GM12878 (cell line): ENCODE measurements at regions not wholly inside any gene's neighbourhood (a gene's known extent, or its start where the extent isn't known, plus 50 kb on each side); places are given as distances from the start of the nearest gene placed in this dataset.

ENCODE experiments used
- ATAC-seq: fragments of 200-7000 bp; cut with Tn5 transposase; 3 replicates; pipeline ENCODE4 v1.9.1; 2020; ENCODE audit warnings: mild to moderate bottlenecking, moderate library complexity
- BruUV-seq: library from RNA; stranded (reverse); fragments of 400-500 nt; replicated peaks from 2 replicates; lab custom pipeline; 2021; lab: Mats Ljungman, UMichigan
- CTCF ChIA-PET: fragments of 300-600 bp; sonication (Branson Sonifier 250); formaldehyde crosslinking; extraction: SDS; loops from one replicate; lab custom pipeline; 2021; ENCODE audit warnings: inconsistent platforms; lab: Yijun Ruan, JAX
- POLR2A ChIA-PET: fragments of 350-600 bp; formaldehyde crosslinking; extraction: SDS; loops from one replicate; lab custom pipeline; 2021; ENCODE audit warnings: inconsistent platforms; lab: Charles Lee
- RAD21 ChIA-PET: fragments of 300-600 bp; sonication (Branson Sonifier 250); formaldehyde crosslinking; loops from one replicate; lab custom pipeline; 2023; ENCODE audit warnings: antibody characterized with exemption; ENCODE audit not compliant: unreplicated experiment; lab: Charles Lee
- SMC1A ChIA-PET: fragments of 300-600 bp; sonication (Branson Sonifier 250); formaldehyde crosslinking; loops from one replicate; lab custom pipeline; 2023; ENCODE audit not compliant: unreplicated experiment, uncharacterized antibody; lab: Charles Lee
- DNase-seq: peaks from one replicate; pipeline ENCODE4 v3.0.0-alpha.2; 2011; ENCODE audit warnings: low read depth, low spot score
- FAIRE-seq: peaks from 3 replicates; lab custom pipeline; 2011; peaks lifted over from hg19 to GRCh38; lab: Jason Lieb, UNC
- H2AFZ ChIP-seq: 2 replicates; pipeline ENCODE4 v1.6.0; 2011; ENCODE audit warnings: low read depth, low read length, control low read depth; ENCODE audit not compliant: control insufficient read depth
- H3K27ac ChIP-seq: 2 replicates; pipeline ENCODE4 v1.5.1; 2011; ENCODE audit warnings: control low read depth; ENCODE audit not compliant: control insufficient read depth, insufficient read depth
- H3K27me3 ChIP-seq, 2 experiments: replicated peaks in 1 of 2; 2 replicates each; pipeline versions ENCODE4 v1.6.0 to v1.6.1; 2011; ENCODE audit warnings: low read length in 1 of 2; ENCODE audit not compliant: control insufficient read depth in 2 of 2, insufficient read depth in 2 of 2
- H3K36me3 ChIP-seq, 2 experiments: 2 replicates each; pipeline ENCODE4 v1.5.1; 2011; ENCODE audit warnings: low read length in 1 of 2; ENCODE audit not compliant: control insufficient read depth in 2 of 2, insufficient read depth in 2 of 2
- H3K4me1 ChIP-seq: 2 replicates; pipeline ENCODE4 v1.6.1; 2011; ENCODE audit warnings: mild to moderate bottlenecking, low read length, moderate library complexity, mixed read lengths; ENCODE audit not compliant: control insufficient read depth, insufficient read depth
- H3K4me2 ChIP-seq: 2 replicates; pipeline ENCODE4 v1.6.0; 2011; ENCODE audit warnings: control low read depth; ENCODE audit not compliant: control insufficient read depth, insufficient read depth
- H3K4me3 ChIP-seq: fragments of 200-600 bp; sonication (generic); 2 replicates; pipeline ENCODE4 v1.5.1; 2016
- H3K79me2 ChIP-seq: 2 replicates; pipeline ENCODE4 v1.6.0; 2011; ENCODE audit warnings: low read length; ENCODE audit not compliant: control insufficient read depth, insufficient read depth
- H3K9ac ChIP-seq: 2 replicates; pipeline ENCODE4 v1.8.0; 2011; ENCODE audit warnings: low read length, control low read depth, mixed read lengths; ENCODE audit not compliant: control insufficient read depth, insufficient read depth
- H3K9me3 ChIP-seq: replicated peaks from 3 replicates; pipeline ENCODE4 v1.5.1; 2011; ENCODE audit warnings: mild to moderate bottlenecking, low read length; ENCODE audit not compliant: control insufficient read depth, insufficient read depth
- H4K20me1 ChIP-seq: 2 replicates; pipeline ENCODE4 v1.6.0; 2011; ENCODE audit not compliant: control insufficient read depth, insufficient read depth
- ATF7 ChIP-seq: fragments of 450-650 bp; IDR thresholded peaks from 2 replicates; pipeline ENCODE4 v1.6.1; 2016; ENCODE audit warnings: low read depth, mild to moderate bottlenecking
- CREB1 ChIP-seq: IDR thresholded peaks from 2 replicates; pipeline ENCODE4 v1.6.1; 2012; ENCODE audit warnings: low read depth, mild to moderate bottlenecking, inconsistent platforms
- EGR1 ChIP-seq, 2 experiments: IDR thresholded peaks; 1 replicate in 1 of 2; 2 replicates in 1 of 2; pipeline ENCODE4 v1.6.1; 2011 to 2012; ENCODE audit warnings: low read depth in 2 of 2, low read length in 2 of 2, borderline replicate concordance in 1 of 2, mild to moderate bottlenecking in 1 of 2, moderate library complexity in 1 of 2
- FOS ChIP-seq: IDR thresholded peaks from 3 replicates; pipeline ENCODE4 v1.6.1; 2011; ENCODE audit warnings: borderline replicate concordance; ENCODE audit not compliant: insufficient read length; ENCODE audit errors: extremely low read depth
- NR2C2 ChIP-seq: IDR thresholded peaks from 2 replicates; pipeline ENCODE4 v1.6.1; 2011; ENCODE audit warnings: borderline replicate concordance, low read depth; ENCODE audit not compliant: control insufficient read depth, insufficient read length
- PAX5 ChIP-seq: IDR thresholded peaks from 2 replicates; pipeline ENCODE4 v1.6.1; 2011; ENCODE audit warnings: low read depth, low read length, borderline replicate concordance
- POLR2A ChIP-seq: IDR thresholded peaks from 2 replicates; pipeline ENCODE4 v1.6.1; 2011; ENCODE audit warnings: low read depth, mild to moderate bottlenecking, low read length
- SMARCA5 ChIP-seq: fragments of 450-650 bp; IDR thresholded peaks from 2 replicates; pipeline ENCODE4 v1.6.1; 2017; ENCODE audit warnings: mild to moderate bottlenecking
- WGBS: methylation state at CpG from one replicate; pipeline ENCODE4 v1.1.6; 2016; ENCODE audit warnings: low lambda C conversion rate; ENCODE audit not compliant: insufficient replicate concordance, insufficient coverage; ENCODE audit errors: missing lambda C conversion rate; 5-methylcytosine and 5-hydroxymethylcytosine counted together
- in situ Hi-C: fragments of 300-500 bp; cut with MboI; formaldehyde crosslinking; loops from 9 replicates; pipeline ENCODE4 v1.14.3; 2018; ENCODE audit warnings: mixed read lengths
- intact Hi-C: fragments of 100-400 bp; cut with micrococcal nuclease; formaldehyde crosslinking; loops from one replicate; pipeline ENCODE4 v1.14.2; 2022; ENCODE audit not compliant: unreplicated experiment
- TF ChIP-seq, protein P1 (sequence below): fragments of 450-650 bp; IDR thresholded peaks from 2 replicates; pipeline ENCODE4 v1.6.1; 2017; ENCODE audit warnings: borderline replicate concordance

DNA sequence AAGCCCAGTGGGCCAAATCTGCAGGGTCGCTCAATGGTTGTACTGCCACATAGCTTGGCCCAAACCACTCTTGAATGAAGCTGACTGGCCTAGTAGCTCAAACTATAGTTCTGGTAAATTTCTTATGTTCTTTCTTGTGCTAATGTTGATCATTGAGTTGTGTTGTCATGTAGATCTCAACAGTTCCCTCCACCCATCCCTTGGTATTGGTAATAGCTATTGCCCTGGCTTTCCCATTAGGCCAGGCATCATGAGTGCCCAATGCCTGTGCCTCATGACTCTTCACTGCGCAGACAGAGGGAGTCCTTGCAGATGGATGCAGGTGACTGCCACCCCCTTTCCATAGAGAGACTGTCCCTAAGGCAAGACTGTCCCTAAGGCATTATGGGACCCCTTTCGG, 988.4 kb downstream of the KCNMA1 start:
- DNase-seq = no peak
- CTCF ChIA-PET = interaction anchor here (0.6 kb wide), 1 partner anchor 18 kb away, joined by 3 read pairs; no protein-coding TSS in a partner anchor
- TF ChIP-seq PAX5 (no peak), POLR2A (no peak), CREB1 (no peak), SMARCA5 (no peak), EGR1 (IDR thresholded peaks at IDR 0.05; ENCODE audit: borderline replicate concordance in 1 of 2, low read depth in 2 of 2, low read length in 2 of 2) (no peak), FOS (no peak), NR2C2 (no peak), ATF7 (no peak)
- TF ChIP-seq, protein P1, sequence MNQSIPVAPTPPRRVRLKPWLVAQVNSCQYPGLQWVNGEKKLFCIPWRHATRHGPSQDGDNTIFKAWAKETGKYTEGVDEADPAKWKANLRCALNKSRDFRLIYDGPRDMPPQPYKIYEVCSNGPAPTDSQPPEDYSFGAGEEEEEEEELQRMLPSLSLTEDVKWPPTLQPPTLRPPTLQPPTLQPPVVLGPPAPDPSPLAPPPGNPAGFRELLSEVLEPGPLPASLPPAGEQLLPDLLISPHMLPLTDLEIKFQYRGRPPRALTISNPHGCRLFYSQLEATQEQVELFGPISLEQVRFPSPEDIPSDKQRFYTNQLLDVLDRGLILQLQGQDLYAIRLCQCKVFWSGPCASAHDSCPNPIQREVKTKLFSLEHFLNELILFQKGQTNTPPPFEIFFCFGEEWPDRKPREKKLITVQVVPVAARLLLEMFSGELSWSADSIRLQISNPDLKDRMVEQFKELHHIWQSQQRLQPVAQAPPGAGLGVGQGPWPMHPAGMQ = no peak
- no peaks in the 10 kb centered on the region for H3K9me3 ChIP-seq
- in situ Hi-C loops (no loop called here), intact Hi-C loops (no loop called here)
- H3K27me3 ChIP-seq = no peaks in the 10 kb centered on the region
- RAD21 ChIA-PET = no interaction called here
- H3K4me1 ChIP-seq = no peaks in the 10 kb centered on the region
- no peak overlapping the region for H3K4me3 ChIP-seq
- no peaks in the 10 kb centered on the region for H3K36me3 ChIP-seq
- ATAC-seq = no peak
- POLR2A ChIA-PET = no interaction called here
- SMC1A ChIA-PET = no interaction called here
- 12% methylated on average over 3 of the region's 3 CpGs for WGBS
- no peak overlapping the region for H2AFZ ChIP-seq
- no peak overlapping the region for H3K27ac ChIP-seq
- FAIRE-seq = no peak
- no peak overlapping the region for H3K9ac ChIP-seq
- H3K4me2 ChIP-seq = no peak overlapping the region
- no TSS peak for BruUV-seq
- H4K20me1 ChIP-seq = no peaks in the 10 kb centered on the region
- no peaks in the 10 kb centered on the region for H3K79me2 ChIP-seq
